HG02981 (cell line): ENCODE measurements at regions not wholly inside any gene's neighbourhood (a gene's known extent, or its start where the extent isn't known, plus 50 kb on each side); places are given as distances from the start of the nearest gene placed in this dataset.

Experiments used
- ATAC-seq: cut with Tn5 transposase; IDR thresholded peaks from one replicate; pipeline ENCODE4 v1.9.1; 2021; ENCODE audit warnings: mild to moderate bottlenecking, moderate library complexity; ENCODE audit not compliant: unreplicated experiment

GRCh38 chr14:50056435-50056834, 59.9 kb downstream of the VCPKMT start:
- ATAC-seq: no peak

- ATAC-seq: no peak
These were observed 59.0 kb downstream of the VCPKMT start for GRCh38 chr14:50057331-50057730.

GRCh38 chr14:50058113-50058512, 58.3 kb downstream of the VCPKMT start:
- no peak for ATAC-seq
